ENCODE measurements at regions not wholly inside any gene's neighbourhood (a gene's known extent, or its start where the extent isn't known, plus 50 kb on each side); places are given as distances from the start of the nearest gene placed in this dataset.

GRCh38 chr9:135301271-135302263, 178.0 kb upstream of the PPP1R26 start:
- no peaks in the 10 kb centered on the region for H3K36me3 ChIP-seq
- WGBS (ENCODE audit: insufficient coverage, low coverage, low lambda C conversion rate, missing lambda C conversion rate), result 48% methylated on average over 15 of the region's 40 CpGs
- H3K9me3 ChIP-seq, result no peaks in the 10 kb centered on the region
- H3K4me1 ChIP-seq, result no peaks in the 10 kb centered on the region
- intact Hi-C loops (cut with DNase I), result no loop called here
- no peaks in the 10 kb centered on the region for H3K27me3 ChIP-seq
- H3K4me3 ChIP-seq, result no peak overlapping the region
- TF ChIP-seq, protein P1, sequence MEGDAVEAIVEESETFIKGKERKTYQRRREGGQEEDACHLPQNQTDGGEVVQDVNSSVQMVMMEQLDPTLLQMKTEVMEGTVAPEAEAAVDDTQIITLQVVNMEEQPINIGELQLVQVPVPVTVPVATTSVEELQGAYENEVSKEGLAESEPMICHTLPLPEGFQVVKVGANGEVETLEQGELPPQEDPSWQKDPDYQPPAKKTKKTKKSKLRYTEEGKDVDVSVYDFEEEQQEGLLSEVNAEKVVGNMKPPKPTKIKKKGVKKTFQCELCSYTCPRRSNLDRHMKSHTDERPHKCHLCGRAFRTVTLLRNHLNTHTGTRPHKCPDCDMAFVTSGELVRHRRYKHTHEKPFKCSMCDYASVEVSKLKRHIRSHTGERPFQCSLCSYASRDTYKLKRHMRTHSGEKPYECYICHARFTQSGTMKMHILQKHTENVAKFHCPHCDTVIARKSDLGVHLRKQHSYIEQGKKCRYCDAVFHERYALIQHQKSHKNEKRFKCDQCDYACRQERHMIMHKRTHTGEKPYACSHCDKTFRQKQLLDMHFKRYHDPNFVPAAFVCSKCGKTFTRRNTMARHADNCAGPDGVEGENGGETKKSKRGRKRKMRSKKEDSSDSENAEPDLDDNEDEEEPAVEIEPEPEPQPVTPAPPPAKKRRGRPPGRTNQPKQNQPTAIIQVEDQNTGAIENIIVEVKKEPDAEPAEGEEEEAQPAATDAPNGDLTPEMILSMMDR (IDR thresholded peaks at IDR 0.05), result no peak
- TF ChIP-seq POLR2A (IDR thresholded peaks at IDR 0.05), result no peak
- ATAC-seq, result no peak
- DNase-seq, result no peak
- no peak overlapping the region for H3K27ac ChIP-seq

GRCh38 chr9:135302329-135303279, 177.0 kb upstream of the PPP1R26 start:
- TF ChIP-seq, protein P1 (IDR thresholded peaks at IDR 0.05), result no peak
- intact Hi-C loops (cut with DNase I), result no loop called here
- Histone ChIP-seq H3K4me1 (no peaks in the 10 kb centered on the region), H3K36me3 (no peaks in the 10 kb centered on the region), H3K9me3 (no peaks in the 10 kb centered on the region), H3K27me3 (no peaks in the 10 kb centered on the region), H3K4me3 (no peak overlapping the region), H3K27ac (no peak overlapping the region)
- DNase-seq, result peak in 1 of 3 donors; percentile 35
- no peak for ATAC-seq
- WGBS (ENCODE audit: insufficient coverage, low coverage, low lambda C conversion rate, missing lambda C conversion rate), result 72% methylated on average over 3 of the region's 28 CpGs

GRCh38 chr9:135303280-135303647, 176.3 kb upstream of the PPP1R26 start:
- TF ChIP-seq POLR2A (IDR thresholded peaks at IDR 0.05), result no peak
- TF ChIP-seq, protein P1 (IDR thresholded peaks at IDR 0.05), result no peak
- H3K4me3 ChIP-seq, result no peak overlapping the region
- DNase-seq (no peak), ATAC-seq (no peak)
- no peaks in the 10 kb centered on the region for H3K9me3 ChIP-seq
- H3K4me1 ChIP-seq, result no peaks in the 10 kb centered on the region
- no peaks in the 10 kb centered on the region for H3K36me3 ChIP-seq
- H3K27me3 ChIP-seq, result no peaks in the 10 kb centered on the region
- H3K27ac ChIP-seq, result no peak overlapping the region
- WGBS (ENCODE audit: insufficient coverage, low coverage, low lambda C conversion rate, missing lambda C conversion rate), result 30% methylated on average over 3 of the region's 3 CpGs
- intact Hi-C loops (cut with DNase I), result no loop called here

DNA sequence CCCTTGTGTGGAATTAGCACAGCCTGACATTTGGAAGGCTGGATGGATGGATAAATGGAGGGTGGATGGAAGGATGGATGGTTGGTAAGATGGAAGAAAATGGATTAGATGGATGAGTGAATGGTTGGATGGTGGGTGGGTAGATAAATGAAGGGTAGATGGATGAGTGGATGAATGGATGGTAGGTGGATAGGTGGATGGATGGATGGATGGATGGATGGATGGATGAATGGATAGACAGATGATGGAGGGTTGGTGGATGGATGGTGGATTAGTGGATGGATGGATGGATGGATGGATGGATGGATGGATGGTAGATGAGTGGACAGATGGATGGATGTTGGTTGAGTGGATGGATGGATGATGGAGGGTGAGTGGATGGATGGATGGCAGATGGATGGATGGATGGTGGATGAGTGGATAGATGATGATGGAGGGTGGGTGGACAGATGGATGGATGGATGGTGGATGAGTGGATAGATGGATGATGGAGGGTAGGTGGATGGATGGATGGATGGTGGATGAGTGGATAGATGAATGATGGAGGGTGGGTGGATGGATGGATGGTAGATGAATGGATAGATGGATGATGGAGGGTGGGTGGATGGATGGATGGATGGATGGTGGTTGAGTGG, 175.6 kb upstream of the PPP1R26 start:
- H3K36me3 ChIP-seq, result no peaks in the 10 kb centered on the region

More for the DNA sequence above, 175.6 kb upstream of the PPP1R26 start:
- no peaks in the 10 kb centered on the region for H3K27me3 ChIP-seq
- no peak for TF ChIP-seq POLR2A (IDR thresholded peaks at IDR 0.05)
- TF ChIP-seq, protein P1 (IDR thresholded peaks at IDR 0.05), result no peak
- intact Hi-C loops (cut with DNase I), result no loop called here
- DNase-seq (no peak), ATAC-seq (no peak)
- H3K27ac ChIP-seq, result no peak overlapping the region
- H3K4me1 ChIP-seq, result no peaks in the 10 kb centered on the region
- H3K9me3 ChIP-seq, result no peaks in the 10 kb centered on the region
- no peak overlapping the region for H3K4me3 ChIP-seq

Measured in right lobe of liver (tissue), 6 donors.